IMR-90 (cell line): ENCODE measurements at regions not wholly inside any gene's neighbourhood (a gene's known extent, or its start where the extent isn't known, plus 50 kb on each side); places are given as distances from the start of the nearest gene placed in this dataset.

ENCODE experiments used
- ATAC-seq: fragments of 200-7000 bp; cut with Tn5 transposase; 2 replicates; pipeline ENCODE4 v1.9.1; 2020; ENCODE audit warnings: low read depth, mild to moderate bottlenecking, moderate library complexity
- BruUV-seq: library from RNA; stranded (reverse); fragments of 400-500 nt; replicated peaks from 2 replicates; lab custom pipeline; 2021; lab: Mats Ljungman, UMichigan
- CTCF ChIA-PET: fragments of 300-600 bp; formaldehyde crosslinking; extraction: SDS; loops from one replicate; lab custom pipeline; 2021; ENCODE audit warnings: antibody characterized with exemption; lab: Yijun Ruan, JAX
- POLR2A ChIA-PET: fragments of 300-600 bp; sonication (Branson Sonifier 250); formaldehyde crosslinking; loops from one replicate; lab custom pipeline; 2022; ENCODE audit warnings: antibody characterized with exemption; ENCODE audit not compliant: unreplicated experiment; lab: Charles Lee
- DNase-seq: peaks from one replicate; pipeline ENCODE4 v3.0.0; 2013
- H2AFZ ChIP-seq: replicated peaks from 2 replicates; pipeline ENCODE3; 2013; ENCODE audit warnings: low read length, mild to moderate bottlenecking; ENCODE audit not compliant: poor library complexity
- H2AK5ac ChIP-seq: 2 replicates; pipeline ENCODE4 v1.6.1; 2013; ENCODE audit warnings: low read depth, low read length, inconsistent platforms
- H2AK9ac ChIP-seq: replicated peaks from 2 replicates; pipeline ENCODE3; 2013; ENCODE audit warnings: mild to moderate bottlenecking, low read depth, low read length, moderate library complexity; ENCODE audit not compliant: poor library complexity
- H2BK120ac ChIP-seq: 2 replicates; pipeline ENCODE4 v1.6.1; 2013; ENCODE audit warnings: low read depth, low read length, inconsistent platforms
- H2BK15ac ChIP-seq: 3 replicates; pipeline ENCODE4 v1.6.1; 2013; ENCODE audit warnings: low read depth, low read length, inconsistent platforms
- H2BK20ac ChIP-seq: 2 replicates; pipeline ENCODE4 v1.6.1; 2013; ENCODE audit warnings: low read depth, mild to moderate bottlenecking, inconsistent platforms, low read length, moderate library complexity
- H2BK5ac ChIP-seq: 2 replicates; pipeline ENCODE4 v1.6.1; 2013; ENCODE audit warnings: mild to moderate bottlenecking, low read depth, low read length, inconsistent platforms; ENCODE audit not compliant: poor library complexity, severe bottlenecking
- H3K14ac ChIP-seq: replicated peaks from 2 replicates; pipeline ENCODE4 v1.6.1; 2013; ENCODE audit warnings: low read depth, low read length, inconsistent platforms
- H3K18ac ChIP-seq: 2 replicates; pipeline ENCODE4 v1.6.1; 2013; ENCODE audit warnings: low read depth, low read length, control low read depth
- H3K23ac ChIP-seq: 2 replicates; pipeline ENCODE4 v1.6.1; 2013; ENCODE audit warnings: low read depth, low read length, inconsistent platforms
- H3K27ac ChIP-seq: 2 replicates; pipeline ENCODE4 v1.5.1; 2013; ENCODE audit warnings: mild to moderate bottlenecking, control low read depth, low read length; ENCODE audit not compliant: insufficient read depth
- H3K27me3 ChIP-seq: 2 replicates; pipeline ENCODE4 v1.6.1; 2013; ENCODE audit warnings: low read length; ENCODE audit not compliant: control insufficient read depth, insufficient read depth
- H3K36me3 ChIP-seq: 2 replicates; pipeline ENCODE4 v1.6.1; 2013; ENCODE audit warnings: low read length, mixed read lengths; ENCODE audit not compliant: control insufficient read depth, insufficient read depth
- H3K4ac ChIP-seq: 2 replicates; pipeline ENCODE4 v1.6.1; 2013; ENCODE audit warnings: low read depth, low read length, inconsistent platforms
- H3K4me1 ChIP-seq: 2 replicates; pipeline ENCODE4 v1.6.1; 2013; ENCODE audit warnings: low read length, mixed read lengths; ENCODE audit not compliant: control insufficient read depth, insufficient read depth
- H3K4me2 ChIP-seq: 2 replicates; pipeline ENCODE4 v1.6.1; 2013; ENCODE audit warnings: low read depth, mild to moderate bottlenecking, control low read depth, low read length, moderate library complexity
- H3K4me3 ChIP-seq: 2 replicates; pipeline ENCODE4 v1.5.1; 2013; ENCODE audit warnings: low read depth, mild to moderate bottlenecking, control low read depth, low read length, moderate library complexity; ENCODE audit not compliant: insufficient read depth
- H3K56ac ChIP-seq: 2 replicates; pipeline ENCODE4 v1.6.1; 2013; ENCODE audit warnings: low read length, inconsistent platforms; ENCODE audit not compliant: insufficient read depth; ENCODE audit errors: extremely low read depth
- H3K79me1 ChIP-seq, 2 experiments: 2 replicates each; pipeline ENCODE4 v1.6.1; 2013; ENCODE audit warnings: low read length in 2 of 2, inconsistent platforms in 1 of 2, low read depth in 1 of 2
- H3K9ac ChIP-seq: 2 replicates; pipeline ENCODE4 v1.6.1; 2013; ENCODE audit warnings: low read depth, low read length, control low read depth
- H3K9me1 ChIP-seq: 2 replicates; pipeline ENCODE4 v1.6.1; 2013; ENCODE audit warnings: low read length, inconsistent platforms; ENCODE audit not compliant: insufficient read depth
- H3K9me3 ChIP-seq: 2 replicates; pipeline ENCODE4 v1.6.1; 2013; ENCODE audit warnings: low read length; ENCODE audit not compliant: control insufficient read depth, insufficient read depth
- H4K20me1 ChIP-seq: 2 replicates; pipeline ENCODE4 v1.6.1; 2013; ENCODE audit warnings: low read length, inconsistent platforms; ENCODE audit not compliant: insufficient read depth
- H4K5ac ChIP-seq: 2 replicates; pipeline ENCODE4 v1.6.1; 2013; ENCODE audit warnings: mild to moderate bottlenecking, low read depth, low read length, control low read depth
- H4K8ac ChIP-seq, 2 experiments: 2 replicates each; pipeline ENCODE4 v1.6.1; 2013; ENCODE audit warnings: low read depth in 2 of 2, low read length in 2 of 2, control low read depth in 1 of 2, inconsistent platforms in 1 of 2
- H4K91ac ChIP-seq: 2 replicates; pipeline ENCODE4 v1.6.1; 2013; ENCODE audit warnings: low read depth, low read length, inconsistent platforms; ENCODE audit not compliant: insufficient read depth
- BHLHE40 ChIP-seq: fragments of 150-350 bp; IDR thresholded peaks from 2 replicates; pipeline ENCODE4 v1.6.1; 2016; ENCODE audit warnings: mild to moderate bottlenecking, low read depth, low read length
- CEBPB ChIP-seq: IDR thresholded peaks from 2 replicates; pipeline ENCODE4 v1.6.1; 2012; ENCODE audit warnings: low read depth, low read length, improper control_type of control experiment
- CHD1 ChIP-seq: IDR thresholded peaks from 2 replicates; pipeline ENCODE4 v1.6.1; 2012; ENCODE audit warnings: low read depth, low read length, improper control_type of control experiment
- CTCF ChIP-seq: conservative IDR thresholded peaks from 2 replicates; pipeline ENCODE4 v1.5.1; 2012; ENCODE audit warnings: mild to moderate bottlenecking, low read depth, low read length, improper control_type of control experiment
- ELK1 ChIP-seq: fragments of 150-350 bp; IDR thresholded peaks from 2 replicates; pipeline ENCODE4 v1.6.1; 2016; ENCODE audit warnings: low read depth, mild to moderate bottlenecking, low read length, moderate library complexity, borderline replicate concordance
- FOS ChIP-seq: fragments of 150-350 bp; IDR thresholded peaks from 2 replicates; pipeline ENCODE4 v1.6.1; 2016; ENCODE audit warnings: low read depth, low read length
- MAFK ChIP-seq: IDR thresholded peaks from 2 replicates; pipeline ENCODE4 v1.6.1; 2012; ENCODE audit warnings: low read depth, low read length, improper control_type of control experiment
- MAZ ChIP-seq: IDR thresholded peaks from 2 replicates; pipeline ENCODE4 v1.6.1; 2012; ENCODE audit warnings: low read depth, mild to moderate bottlenecking, low read length, improper control_type of control experiment, moderate library complexity, borderline replicate concordance
- MXI1 ChIP-seq: IDR thresholded peaks from 2 replicates; pipeline ENCODE4 v1.6.1; 2012; ENCODE audit warnings: low read depth, mild to moderate bottlenecking, low read length, moderate library complexity, borderline replicate concordance
- NFE2L2 ChIP-seq: fragments of 150-350 bp; IDR thresholded peaks from 2 replicates; pipeline ENCODE4 v1.6.1; 2016; ENCODE audit warnings: low read depth, mild to moderate bottlenecking, low read length
- POLR2A ChIP-seq: IDR thresholded peaks from 2 replicates; pipeline ENCODE4 v1.6.1; 2012; ENCODE audit warnings: mild to moderate bottlenecking, low read depth, low read length
- RAD21 ChIP-seq: IDR thresholded peaks from 2 replicates; pipeline ENCODE4 v1.6.1; 2012; ENCODE audit warnings: low read length, improper control_type of control experiment
- RCOR1 ChIP-seq: IDR thresholded peaks from 2 replicates; pipeline ENCODE4 v1.6.1; 2012; ENCODE audit warnings: mild to moderate bottlenecking, low read length, improper control_type of control experiment; ENCODE audit not compliant: insufficient replicate concordance
- RFX5 ChIP-seq: IDR thresholded peaks from 2 replicates; pipeline ENCODE4 v1.8.0; 2012; ENCODE audit warnings: low read depth, mild to moderate bottlenecking, low read length, moderate library complexity
- SMC3 ChIP-seq: fragments of 150-350 bp; IDR thresholded peaks from 2 replicates; pipeline ENCODE4 v1.6.1; 2016; ENCODE audit warnings: low read depth, mild to moderate bottlenecking, antibody characterized with exemption, low read length, moderate library complexity
- USF2 ChIP-seq: fragments of 150-350 bp; IDR thresholded peaks from 2 replicates; pipeline ENCODE4 v1.6.1; 2017; ENCODE audit warnings: mild to moderate bottlenecking, antibody characterized with exemption, low read length, low read depth
- WGBS, 2 experiments: methylation state at CpG; one replicate each; pipeline versions ENCODE4 v1.1.5 to v1.1.7; 2013; ENCODE audit warnings: missing lambda C conversion rate in 2 of 2; ENCODE audit not compliant: insufficient read length in 1 of 2; ENCODE audit errors: extremely low coverage in 2 of 2; 5-methylcytosine and 5-hydroxymethylcytosine counted together
- dilution Hi-C: fragments of 300-500 bp; cut with HindIII; formaldehyde crosslinking; loops from one replicate; pipeline ENCODE4 v1.14.3; 2018; ENCODE audit warnings: low sequenced_read_pairs; ENCODE audit not compliant: unreplicated experiment
- in situ Hi-C: fragments of 300-500 bp; cut with MboI; formaldehyde crosslinking; loops from 3 replicates; pipeline ENCODE4 v1.14.3; 2019; ENCODE audit warnings: low sequenced_read_pairs, inconsistent platforms, mixed read lengths
- intact Hi-C: fragments of 100-400 bp; cut with micrococcal nuclease; formaldehyde crosslinking; loops from 2 replicates; pipeline ENCODE4 v1.10.0; 2022

GRCh38 chr10:28849309-28849708 is 172.0 kb downstream of the BAMBI start:
- H3K23ac ChIP-seq, result no peak overlapping the region
- H3K27me3 ChIP-seq, result peaks cover 26% of the 10 kb centered on the region
- no peak overlapping the region for H2BK120ac ChIP-seq
- no peak overlapping the region for H2BK15ac ChIP-seq
- H3K27ac ChIP-seq, result no peak overlapping the region
- H4K20me1 ChIP-seq, result no peaks in the 10 kb centered on the region
- H3K36me3 ChIP-seq, result no peaks in the 10 kb centered on the region
- DNase-seq (no peak), ATAC-seq (no peak)
- H2AK9ac ChIP-seq, result no peak overlapping the region
- H3K56ac ChIP-seq, result no peak overlapping the region
- H3K14ac ChIP-seq, result no peak overlapping the region
- intact Hi-C loops, result no loop called here
- H4K91ac ChIP-seq, result no peak overlapping the region
- no peak overlapping the region for H3K4me2 ChIP-seq
- in situ Hi-C loops, result no loop called here
- H3K18ac ChIP-seq, result no peak overlapping the region
- H2BK20ac ChIP-seq, result no peak overlapping the region
- H3K4me3 ChIP-seq, result no peak overlapping the region
- H3K9ac ChIP-seq, result no peak overlapping the region
- no peak overlapping the region for H3K4ac ChIP-seq
- no peak overlapping the region for H4K5ac ChIP-seq
- H3K9me3 ChIP-seq, result peaks cover 12% of the 10 kb centered on the region
- dilution Hi-C loops, result no loop called here
- H4K8ac ChIP-seq, result no peak overlapping the region
- H3K4me1 ChIP-seq, result peaks cover 4% of the 10 kb centered on the region; the same call in 1 of the 2 replicates
- H2AK5ac ChIP-seq, result no peak overlapping the region
- POLR2A ChIA-PET, result no interaction called here
- CTCF ChIA-PET, result no interaction called here
- BruUV-seq, result no TSS peak
- H3K79me1 ChIP-seq, result no peaks in the 10 kb centered on the region
- no peaks in the 10 kb centered on the region for H3K9me1 ChIP-seq
- no peak overlapping the region for H2BK5ac ChIP-seq
- 90% methylated on average over 3 of the region's 3 CpGs; no CpG with 5 or more reads in 1 of the 2 experiments for WGBS, 2 experiments
- TF ChIP-seq CEBPB (no peak), BHLHE40 (no peak), FOS (no peak), USF2 (no peak), RFX5 (no peak), MAFK (no peak), CHD1 (no peak), NFE2L2 (no peak), RAD21 (no peak), MAZ (no peak), SMC3 (no peak), CTCF (no peak), RCOR1 (no peak), MXI1 (no peak), ELK1 (no peak), POLR2A (no peak)
- H2AFZ ChIP-seq, result no peak overlapping the region
